Panc1 (cell line): ENCODE measurements at regions not wholly inside any gene's neighbourhood (a gene's known extent, or its start where the extent isn't known, plus 50 kb on each side); places are given as distances from the start of the nearest gene placed in this dataset.

Experiments used
- ATAC-seq: fragments of 200-7000 bp; cut with Tn5 transposase; 2 replicates; pipeline ENCODE4 v1.9.1; 2020; ENCODE audit warnings: mild to moderate bottlenecking, moderate library complexity
- BruUV-seq: library from RNA; stranded (reverse); fragments of 400-500 nt; replicated peaks from 2 replicates; lab custom pipeline; 2021; lab: Mats Ljungman, UMichigan
- CTCF ChIA-PET: fragments of 300-600 bp; sonication (Branson Sonifier 250); formaldehyde crosslinking; loops from one replicate; lab custom pipeline; 2022; ENCODE audit warnings: antibody characterized with exemption; lab: Charles Lee
- POLR2A ChIA-PET: fragments of 300-600 bp; sonication (Branson Sonifier 250); formaldehyde crosslinking; loops from one replicate; lab custom pipeline; 2022; ENCODE audit warnings: antibody characterized with exemption; lab: Charles Lee
- DNase-seq: peaks from one replicate; pipeline ENCODE4 v3.0.0-alpha.2; 2010; ENCODE audit warnings: low read depth, low spot score
- H3K27ac ChIP-seq: 2 replicates; pipeline ENCODE4 v1.5.1; 2011; ENCODE audit warnings: mild to moderate bottlenecking, low read length, inconsistent platforms
- H3K27me3 ChIP-seq: fragments of 200-500 bp; sonication (Bioruptor generic); 2 replicates; pipeline ENCODE4 v1.6.0; 2014; ENCODE audit warnings: low read length, inconsistent platforms; ENCODE audit not compliant: control insufficient read depth, insufficient read depth
- H3K36me3 ChIP-seq: fragments of 200-500 bp; sonication (Bioruptor generic); 2 replicates; pipeline ENCODE4 v1.5.1; 2014; ENCODE audit warnings: inconsistent platforms, mild to moderate bottlenecking, low read length, moderate library complexity; ENCODE audit not compliant: control insufficient read depth, insufficient read depth
- H3K4me1 ChIP-seq: 2 replicates; pipeline ENCODE4 v1.5.1; 2011; ENCODE audit warnings: inconsistent platforms, mild to moderate bottlenecking, low read length, moderate library complexity; ENCODE audit not compliant: control insufficient read depth, insufficient read depth
- H3K4me3 ChIP-seq, 2 experiments: 2 replicates each; pipeline ENCODE4 v1.5.1; 2011 to 2012; ENCODE audit warnings: low read depth in 2 of 2, low read length in 2 of 2, mild to moderate bottlenecking in 2 of 2, inconsistent platforms in 1 of 2, moderate library complexity in 1 of 2
- H3K9me3 ChIP-seq: fragments of 200-500 bp; sonication (Bioruptor generic); 2 replicates; pipeline ENCODE4 v1.5.1; 2014; ENCODE audit warnings: low read depth, mild to moderate bottlenecking, inconsistent platforms, low read length, moderate library complexity; ENCODE audit not compliant: control insufficient read depth, insufficient read depth
- CTCF ChIP-seq: fragments of 450-650 bp; IDR thresholded peaks from 2 replicates; pipeline ENCODE4 v1.5.1; 2017; ENCODE audit warnings: mild to moderate bottlenecking
- POLR2AphosphoS5 ChIP-seq: IDR thresholded peaks from 2 replicates; pipeline ENCODE4 v1.6.1; 2012; ENCODE audit warnings: mild to moderate bottlenecking, low read depth, low read length, moderate library complexity
- REST ChIP-seq, 2 experiments: IDR thresholded peaks; 2 replicates each; pipeline ENCODE4 v1.6.1; 2011 to 2012; ENCODE audit warnings: low read depth in 2 of 2, control low read depth in 1 of 2, low read length in 1 of 2, mild to moderate bottlenecking in 1 of 2, moderate library complexity in 1 of 2; ENCODE audit not compliant: insufficient read depth in 1 of 2
- SIN3A ChIP-seq: IDR thresholded peaks from 2 replicates; pipeline ENCODE4 v1.6.1; 2012; ENCODE audit warnings: low read depth, mild to moderate bottlenecking, low read length, moderate library complexity, borderline replicate concordance; ENCODE audit not compliant: insufficient read depth
- TCF7L2 ChIP-seq: IDR thresholded peaks from 2 replicates; pipeline ENCODE4 v1.6.1; 2011; ENCODE audit warnings: mild to moderate bottlenecking, low read depth, low read length, inconsistent platforms
- in situ Hi-C: cut with HindIII; loops from 2 replicates; pipeline ENCODE4 v1.10.0; 2016; ENCODE audit warnings: low sequenced_read_pairs, low pct_unique_long_range_greater_than_20kb
- intact Hi-C: fragments of 100-400 bp; cut with micrococcal nuclease; formaldehyde crosslinking; loops from one replicate; pipeline ENCODE4 v1.10.0; 2022; ENCODE audit not compliant: unreplicated experiment

- no peak overlapping the region for H3K4me3 ChIP-seq
- no peaks in the 10 kb centered on the region for H3K9me3 ChIP-seq
- H3K36me3 ChIP-seq = no peaks in the 10 kb centered on the region; the same call in 1 of the 2 replicates
- ATAC-seq (no peak), DNase-seq (no peak)
- no TSS peak for BruUV-seq
- H3K27ac ChIP-seq = no peak overlapping the region
- intact Hi-C loops = no loop called here
- TF ChIP-seq TCF7L2 (no peak), SIN3A (no peak), REST (IDR thresholded peaks at IDR 0.05; ENCODE audit: insufficient read depth in 1 of 2, low read depth in 2 of 2, low read length in 1 of 2) (no peak), CTCF (no peak), POLR2AphosphoS5 (no peak)
- in situ Hi-C loops = no loop called here
- ChIA-PET CTCF (no interaction called here), POLR2A (no interaction called here)
- no peaks in the 10 kb centered on the region; the same call in 1 of the 2 replicates for H3K27me3 ChIP-seq
- H3K4me1 ChIP-seq = no peaks in the 10 kb centered on the region
These were observed 254.7 kb upstream of the PTER start for GRCh38 chr10:16182144-16182543.

GRCh38 chr10:16182688-16183087, 254.1 kb upstream of the PTER start:
- no TSS peak for BruUV-seq
- H3K36me3 ChIP-seq = no peaks in the 10 kb centered on the region; the same call in 1 of the 2 replicates
- no peak overlapping the region for H3K4me3 ChIP-seq
- ChIA-PET POLR2A (no interaction called here), CTCF (no interaction called here)
- ATAC-seq (no peak), DNase-seq (no peak)
- in situ Hi-C loops = no loop called here
- TF ChIP-seq TCF7L2 (no peak), REST (IDR thresholded peaks at IDR 0.05; ENCODE audit: insufficient read depth in 1 of 2, low read depth in 2 of 2, low read length in 1 of 2) (no peak), SIN3A (no peak), CTCF (no peak), POLR2AphosphoS5 (no peak)
- no peaks in the 10 kb centered on the region; the same call in 1 of the 2 replicates for H3K27me3 ChIP-seq
- no peak overlapping the region for H3K27ac ChIP-seq
- H3K4me1 ChIP-seq = no peaks in the 10 kb centered on the region
- no peaks in the 10 kb centered on the region for H3K9me3 ChIP-seq
- intact Hi-C loops = no loop called here
